HCT116 (cell line): ENCODE measurements at regions not wholly inside any gene's neighbourhood (a gene's known extent, or its start where the extent isn't known, plus 50 kb on each side); places are given as distances from the start of the nearest gene placed in this dataset.

Experiments
- ATAC-seq: fragments of 200-7000 bp; cut with Tn5 transposase; 2 replicates; pipeline ENCODE4 v1.9.1; 2020; ENCODE audit warnings: mild to moderate bottlenecking, moderate library complexity
- BruUV-seq: library from RNA; stranded (reverse); fragments of 400-500 nt; replicated peaks from 2 replicates; lab custom pipeline; 2021; lab: Mats Ljungman, UMichigan
- CTCF ChIA-PET: fragments of 300-600 bp; sonication (Branson Sonifier 250); formaldehyde crosslinking; loops from one replicate; lab custom pipeline; 2021; ENCODE audit warnings: antibody characterized with exemption; lab: Charles Lee
- POLR2A ChIA-PET: fragments of 300-600, 350-600 bp; sonication (Branson Sonifier 250); formaldehyde crosslinking; loops from one replicate; lab custom pipeline; 2021; ENCODE audit warnings: antibody characterized with exemption; lab: Charles Lee
- RAD21 ChIA-PET, 2 experiments: fragments of 300-600 bp; sonication (Branson Sonifier 250); formaldehyde crosslinking; loops; one replicate each; lab custom pipeline; 2023; ENCODE audit warnings: low total read pairs in 2 of 2; ENCODE audit not compliant: uncharacterized antibody in 2 of 2, unreplicated experiment in 2 of 2, low non-redundant PET in 1 of 2; lab: Charles Lee
- DNase-seq: peaks from one replicate; pipeline ENCODE4 v3.0.0-alpha.2; 2010; ENCODE audit warnings: low read depth, low spot score
- H2AFZ ChIP-seq: fragments of 200-600 bp; shearing (Covaris generic), sonication (generic); 2 replicates; pipeline ENCODE4 v1.6.1; 2017; ENCODE audit warnings: low read depth, mixed run types, mixed read lengths, antibody characterized with exemption, low read length; ENCODE audit not compliant: poor library complexity, severe bottlenecking
- H3K27ac ChIP-seq: 2 replicates; pipeline ENCODE4 v1.5.1; 2012; ENCODE audit warnings: low read depth, low read length
- H3K27me3 ChIP-seq: fragments of 200-600 bp; sonication (generic); 2 replicates; pipeline ENCODE4 v1.6.1; 2016; ENCODE audit warnings: mixed run types, low read length, mixed read lengths; ENCODE audit not compliant: insufficient read depth
- H3K36me3 ChIP-seq, 2 experiments: fragments of 200-500 bp in 1 of 2; fragments of 200-600 bp in 1 of 2; sonication (Bioruptor generic) in 1 of 2; sonication (generic) in 1 of 2; 2 replicates each; pipeline versions ENCODE4 v1.5.1 to v1.6.1; 2014 to 2016; ENCODE audit warnings: low read length in 2 of 2, inconsistent platforms in 1 of 2, mixed read lengths in 1 of 2, mixed run types in 1 of 2; ENCODE audit not compliant: insufficient read depth in 2 of 2, control insufficient read depth in 1 of 2
- H3K4me1 ChIP-seq, 2 experiments: fragments of 200-600 bp in 1 of 2; sonication (generic) in 1 of 2; 2 replicates each; pipeline versions ENCODE4 v1.5.1 to v1.6.1; 2012 to 2017; ENCODE audit warnings: low read length in 2 of 2, inconsistent platforms in 1 of 2, mild to moderate bottlenecking in 1 of 2, mixed read lengths in 1 of 2, mixed run types in 1 of 2, moderate library complexity in 1 of 2; ENCODE audit not compliant: insufficient read depth in 2 of 2, control insufficient read depth in 1 of 2
- H3K4me2 ChIP-seq: fragments of 200-600 bp; sonication (generic); 2 replicates; pipeline ENCODE4 v1.6.1; 2017; ENCODE audit warnings: mixed run types, low read length, mixed read lengths
- H3K4me3 ChIP-seq, 2 experiments: fragments of 200-600 bp in 1 of 2; sonication (generic) in 1 of 2; replicated peaks in 1 of 2; 2 replicates each; pipeline ENCODE4 v1.5.1; 2011 to 2016; ENCODE audit warnings: low read length in 2 of 2, control low read depth in 1 of 2, low read depth in 1 of 2, mild to moderate bottlenecking in 1 of 2, mixed read lengths in 1 of 2, mixed run types in 1 of 2
- H3K79me2 ChIP-seq: fragments of 200-600 bp; sonication (generic); 2 replicates; pipeline ENCODE4 v1.6.1; 2017; ENCODE audit warnings: mild to moderate bottlenecking, mixed run types, low read length, moderate library complexity, mixed read lengths; ENCODE audit not compliant: insufficient read depth
- H3K9ac ChIP-seq: fragments of 200-600 bp; sonication (generic); 2 replicates; pipeline ENCODE4 v1.6.1; 2016; ENCODE audit warnings: low read length, mixed read lengths
- H3K9me2 ChIP-seq: fragments of 200-600 bp; sonication (generic), shearing (Covaris generic); 2 replicates; pipeline ENCODE4 v1.6.1; 2017; ENCODE audit warnings: mixed run types, mild to moderate bottlenecking, moderate library complexity; ENCODE audit not compliant: insufficient read depth
- H3K9me3 ChIP-seq, 2 experiments: fragments of 200-500 bp in 1 of 2; fragments of 200-600 bp in 1 of 2; sonication (Bioruptor generic) in 1 of 2; sonication (generic) in 1 of 2; 2 replicates each; pipeline ENCODE4 v1.6.1; 2014 to 2017; ENCODE audit warnings: low read length in 2 of 2, mixed read lengths in 2 of 2, inconsistent platforms in 1 of 2, low read depth in 1 of 2, mild to moderate bottlenecking in 1 of 2, mixed run types in 1 of 2, moderate library complexity in 1 of 2; ENCODE audit not compliant: control insufficient read depth in 1 of 2, insufficient read depth in 1 of 2
- H4K20me1 ChIP-seq: fragments of 200-600 bp; sonication (generic), shearing (Covaris generic); 2 replicates; pipeline ENCODE4 v1.6.1; 2017; ENCODE audit warnings: mixed run types, mild to moderate bottlenecking, moderate library complexity; ENCODE audit not compliant: insufficient read depth
- ATF3 ChIP-seq: IDR thresholded peaks from 2 replicates; pipeline ENCODE4 v1.6.1; 2012
- CBX3 ChIP-seq: IDR thresholded peaks from 2 replicates; pipeline ENCODE4 v1.6.1; 2012; ENCODE audit warnings: low read depth
- CEBPB ChIP-seq: IDR thresholded peaks from 2 replicates; pipeline ENCODE4 v1.6.1; 2012; ENCODE audit warnings: low read depth
- EGR1 ChIP-seq: IDR thresholded peaks from 2 replicates; pipeline ENCODE4 v1.6.1; 2012; ENCODE audit warnings: low read depth
- EZH2 ChIP-seq: fragments of 200-600 bp; sonication (generic); IDR thresholded peaks from 2 replicates; pipeline ENCODE4 v1.6.1; 2017; ENCODE audit warnings: antibody characterized with exemption, mixed run types
- EZH2phosphoT487 ChIP-seq: fragments of 200-600 bp; IDR thresholded peaks from 2 replicates; pipeline ENCODE4 v1.6.1; 2018; ENCODE audit warnings: antibody characterized with exemption, borderline replicate concordance
- FOSL1 ChIP-seq: IDR thresholded peaks from 2 replicates; pipeline ENCODE4 v1.6.1; 2012; ENCODE audit warnings: low read depth
- JUND ChIP-seq: IDR thresholded peaks from 2 replicates; pipeline ENCODE4 v1.6.1; 2012
- POLR2A ChIP-seq: IDR thresholded peaks from 2 replicates; pipeline ENCODE4 v1.7.0; 2011; ENCODE audit warnings: borderline replicate concordance; ENCODE audit not compliant: insufficient read depth, insufficient read length; ENCODE audit errors: extremely low read depth
- POLR2AphosphoS5 ChIP-seq: IDR thresholded peaks from 2 replicates; pipeline ENCODE4 v1.6.1; 2011; ENCODE audit warnings: mild to moderate bottlenecking, low read depth, low read length, moderate library complexity
- RAD21 ChIP-seq: IDR thresholded peaks from 2 replicates; pipeline ENCODE4 v1.6.1; 2012; ENCODE audit warnings: low read depth, mild to moderate bottlenecking
- SIN3A ChIP-seq: IDR thresholded peaks from 2 replicates; pipeline ENCODE4 v1.6.1; 2012; ENCODE audit warnings: low read depth
- SP1 ChIP-seq: IDR thresholded peaks from 2 replicates; pipeline ENCODE4 v1.6.1; 2012; ENCODE audit warnings: low read depth
- SRF ChIP-seq: IDR thresholded peaks from 2 replicates; pipeline ENCODE4 v1.6.1; 2012; ENCODE audit warnings: low read depth
- TCF7L2 ChIP-seq: IDR thresholded peaks from 2 replicates; pipeline ENCODE4 v1.7.0; 2011; ENCODE audit warnings: borderline replicate concordance, inconsistent platforms; ENCODE audit not compliant: insufficient read depth, insufficient read length; ENCODE audit errors: extremely low read depth
- ZFX ChIP-seq: fragments of 450-650 bp; IDR thresholded peaks from 2 replicates; pipeline ENCODE4 v1.6.1; 2017
- ZNF274 ChIP-seq: fragments of 200-500 bp; sonication (Bioruptor generic); IDR thresholded peaks from 2 replicates; pipeline ENCODE4 v1.6.1; 2014; ENCODE audit warnings: mild to moderate bottlenecking, low read depth, low read length, inconsistent platforms
- intact Hi-C: fragments of 100-400 bp; cut with micrococcal nuclease; formaldehyde crosslinking; loops from 2 replicates; pipeline ENCODE4 v1.10.0; 2022
- TF ChIP-seq, protein P1 (sequence below), 3 experiments: fragments of 200-600 bp in 1 of 3; sonication (generic) in 1 of 3; IDR thresholded peaks in 2 of 3; conservative IDR thresholded peaks in 1 of 3; 2 replicates each; pipeline ENCODE4 v1.5.1; 2012 to 2017; ENCODE audit warnings: low read depth in 2 of 3, low read length in 2 of 3, antibody characterized with exemption in 1 of 3, borderline replicate concordance in 1 of 3, control low read depth in 1 of 3, mild to moderate bottlenecking in 1 of 3, mixed read lengths in 1 of 3, mixed run types in 1 of 3, moderate library complexity in 1 of 3; ENCODE audit not compliant: insufficient read depth in 1 of 3
- TF ChIP-seq, protein P2 (sequence below): IDR thresholded peaks from 2 replicates; pipeline ENCODE4 v1.6.1; 2012

DNA sequence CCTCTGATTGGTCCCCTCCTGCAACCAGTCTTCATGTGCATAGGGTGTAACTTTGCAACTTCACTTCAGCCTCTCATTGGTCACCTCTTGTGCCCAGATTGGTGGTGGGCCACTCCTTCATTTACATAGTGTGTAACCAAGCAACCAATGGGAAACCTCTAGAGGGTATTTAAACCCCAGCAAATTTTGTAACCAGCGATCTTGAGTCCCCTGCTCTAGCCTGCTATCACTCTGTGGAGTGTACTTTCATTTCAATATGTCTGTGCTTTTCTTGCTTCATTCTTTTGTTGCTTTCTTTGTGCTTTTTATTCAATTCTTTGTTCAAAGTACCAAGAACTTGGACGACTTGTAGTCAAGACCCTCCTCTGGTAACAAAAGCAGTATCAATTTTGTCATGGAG lies 1336.9 kb upstream of the SPRY2 start:
- Histone ChIP-seq H2AFZ (no peak overlapping the region), H3K4me3 (no peak overlapping the region), H3K79me2 (no peaks in the 10 kb centered on the region), H4K20me1 (no peaks in the 10 kb centered on the region), H3K27me3 (no peaks in the 10 kb centered on the region), H3K9me2 (no peaks in the 10 kb centered on the region), H3K36me3 (no peaks in the 10 kb centered on the region), H3K4me2 (no peak overlapping the region), H3K27ac (no peak overlapping the region), H3K9me3 (peaks cover 0 to 11% of the 10 kb centered on the region in 2 experiments; a peak in 1 of 4 replicates), H3K9ac (no peak overlapping the region), H3K4me1 (no peaks in the 10 kb centered on the region)
- intact Hi-C loops, result no loop called here
- CTCF ChIA-PET, result no interaction called here
- RAD21 ChIA-PET, result no interaction called here
- no peak for TF ChIP-seq EZH2
- no peak for TF ChIP-seq SIN3A
- TF ChIP-seq EZH2phosphoT487, result no peak
- TF ChIP-seq, protein P1, sequence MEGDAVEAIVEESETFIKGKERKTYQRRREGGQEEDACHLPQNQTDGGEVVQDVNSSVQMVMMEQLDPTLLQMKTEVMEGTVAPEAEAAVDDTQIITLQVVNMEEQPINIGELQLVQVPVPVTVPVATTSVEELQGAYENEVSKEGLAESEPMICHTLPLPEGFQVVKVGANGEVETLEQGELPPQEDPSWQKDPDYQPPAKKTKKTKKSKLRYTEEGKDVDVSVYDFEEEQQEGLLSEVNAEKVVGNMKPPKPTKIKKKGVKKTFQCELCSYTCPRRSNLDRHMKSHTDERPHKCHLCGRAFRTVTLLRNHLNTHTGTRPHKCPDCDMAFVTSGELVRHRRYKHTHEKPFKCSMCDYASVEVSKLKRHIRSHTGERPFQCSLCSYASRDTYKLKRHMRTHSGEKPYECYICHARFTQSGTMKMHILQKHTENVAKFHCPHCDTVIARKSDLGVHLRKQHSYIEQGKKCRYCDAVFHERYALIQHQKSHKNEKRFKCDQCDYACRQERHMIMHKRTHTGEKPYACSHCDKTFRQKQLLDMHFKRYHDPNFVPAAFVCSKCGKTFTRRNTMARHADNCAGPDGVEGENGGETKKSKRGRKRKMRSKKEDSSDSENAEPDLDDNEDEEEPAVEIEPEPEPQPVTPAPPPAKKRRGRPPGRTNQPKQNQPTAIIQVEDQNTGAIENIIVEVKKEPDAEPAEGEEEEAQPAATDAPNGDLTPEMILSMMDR (IDR thresholded peaks at IDR 0.05 in 2 of 3, conservative IDR thresholded peaks at IDR 0.05 in 1 of 3; ENCODE audit: borderline replicate concordance in 1 of 3, insufficient read depth in 1 of 3, low read depth in 2 of 3, low read length in 2 of 3), result no peak
- no peak for TF ChIP-seq RAD21
- TF ChIP-seq JUND, result no peak
- TF ChIP-seq ZFX, result no peak
- TF ChIP-seq POLR2AphosphoS5, result no peak
- TF ChIP-seq SRF, result no peak
- no peak for DNase-seq
- BruUV-seq, result no TSS peak
- no peak for ATAC-seq
- POLR2A ChIA-PET, result no interaction called here

- no peak for DNase-seq
- H3K27me3 ChIP-seq, result no peaks in the 10 kb centered on the region
- POLR2A ChIA-PET, result no interaction called here
- H3K79me2 ChIP-seq, result no peaks in the 10 kb centered on the region
- ATAC-seq, result no peak
- H2AFZ ChIP-seq, result no peak overlapping the region
- CTCF ChIA-PET, result no interaction called here
- no peaks in the 10 kb centered on the region for H3K36me3 ChIP-seq
- no peak overlapping the region for H3K9ac ChIP-seq
- intact Hi-C loops, result no loop called here
- H3K9me2 ChIP-seq, result no peaks in the 10 kb centered on the region
- RAD21 ChIA-PET, result no interaction called here
- TF ChIP-seq POLR2AphosphoS5 (no peak), ATF3 (no peak), TCF7L2 (no peak), SRF (no peak), ZFX (no peak), SP1 (no peak), CBX3 (no peak), RAD21 (no peak), POLR2A (no peak), EGR1 (no peak), FOSL1 (no peak), ZNF274 (no peak), CEBPB (no peak)
- TF ChIP-seq, protein P2, sequence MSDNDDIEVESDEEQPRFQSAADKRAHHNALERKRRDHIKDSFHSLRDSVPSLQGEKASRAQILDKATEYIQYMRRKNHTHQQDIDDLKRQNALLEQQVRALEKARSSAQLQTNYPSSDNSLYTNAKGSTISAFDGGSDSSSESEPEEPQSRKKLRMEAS, result no peak
- TF ChIP-seq, all 23 proteins: peak for 0
- H3K4me3 ChIP-seq, result no peak overlapping the region
- H4K20me1 ChIP-seq, result no peaks in the 10 kb centered on the region
- BruUV-seq, result no TSS peak
- H3K9me3 ChIP-seq, result peaks cover 0 to 6% of the 10 kb centered on the region in 2 experiments; a peak in 1 of 4 replicates
- no peak overlapping the region for H3K4me2 ChIP-seq
- no peak overlapping the region for H3K27ac ChIP-seq
- no peaks in the 10 kb centered on the region for H3K4me1 ChIP-seq
Observed at GRCh38 chr13:81676008-81676407, 1335.1 kb upstream of the SPRY2 start.
